K562 (cell line): ENCODE measurements at regions not wholly inside any gene's neighbourhood (a gene's known extent, or its start where the extent isn't known, plus 50 kb on each side); places are given as distances from the start of the nearest gene placed in this dataset.

Experiments used
- ATAC-seq: fragments of 200-7000 bp; cut with Tn5 transposase; 3 replicates; pipeline ENCODE4 v1.9.1; 2020; ENCODE audit warnings: moderate library complexity
- BruUV-seq: library from RNA; stranded (reverse); fragments of 400-500 nt; replicated peaks from 2 replicates; lab custom pipeline; 2021; lab: Mats Ljungman, UMichigan
- CTCF ChIA-PET: fragments of 300-600 bp; formaldehyde crosslinking; extraction: SDS; loops from one replicate; lab custom pipeline; 2021; ENCODE audit warnings: low intra/inter-chr PET ratio; lab: Yijun Ruan, JAX
- POLR2A ChIA-PET: fragments of 300-600, 350-650 bp; sonication (Branson Sonifier 250); formaldehyde crosslinking; extraction: SDS; loops from one replicate; lab custom pipeline; 2021; ENCODE audit warnings: antibody characterized with exemption, inconsistent platforms; lab: Yijun Ruan, JAX
- DNase-seq, 4 experiments: peaks; one replicate each; pipeline versions ENCODE4 v3.0.0 to v3.0.0-alpha.2; 2011 to 2018; ENCODE audit warnings: low spot score in 3 of 4, mixed read lengths in 3 of 4; ENCODE audit errors: extremely low read depth in 1 of 4
- FAIRE-seq: peaks from 2 replicates; lab custom pipeline; 2011; peaks lifted over from hg19 to GRCh38; lab: Jason Lieb, UNC
- H2AFZ ChIP-seq: 2 replicates; pipeline ENCODE4 v1.6.0; 2011; ENCODE audit warnings: low read depth, low read length, control low read depth, inconsistent platforms
- H3K27ac ChIP-seq: fragments of 200-600 bp; 3 replicates; pipeline ENCODE4 v1.8.0; 2011; ENCODE audit warnings: low read depth, mild to moderate bottlenecking, control low read depth, inconsistent platforms, low read length, moderate library complexity, mixed read lengths; ENCODE audit errors: extremely low read depth
- H3K27me3 ChIP-seq, 2 experiments: fragments of 300-600 bp in 1 of 2; 2 replicates in 1 of 2; 3 replicates in 1 of 2; pipeline versions ENCODE4 v1.6.0 to v1.8.0; 2011; ENCODE audit warnings: inconsistent platforms in 2 of 2, low read length in 2 of 2, mild to moderate bottlenecking in 1 of 2, mixed read lengths in 1 of 2, moderate library complexity in 1 of 2; ENCODE audit not compliant: control insufficient read depth in 2 of 2, insufficient read depth in 2 of 2
- H3K36me3 ChIP-seq: fragments of 300-600 bp; 3 replicates; pipeline ENCODE4 v1.8.0; 2011; ENCODE audit warnings: mild to moderate bottlenecking, low read length, inconsistent platforms; ENCODE audit not compliant: control insufficient read depth, insufficient read depth
- H3K4me1 ChIP-seq, 2 experiments: fragments of 200-600 bp in 1 of 2; replicated peaks in 1 of 2; 2 replicates in 1 of 2; 3 replicates in 1 of 2; pipeline versions ENCODE4 v1.5.1 to v1.8.0; 2011; ENCODE audit warnings: inconsistent platforms in 2 of 2, low read length in 2 of 2, mild to moderate bottlenecking in 1 of 2, mixed read lengths in 1 of 2, moderate library complexity in 1 of 2; ENCODE audit not compliant: control insufficient read depth in 2 of 2, insufficient read depth in 2 of 2
- H3K4me2 ChIP-seq: 2 replicates; pipeline ENCODE4 v1.6.1; 2011; ENCODE audit warnings: low read length, control low read depth, inconsistent platforms, mixed read lengths; ENCODE audit not compliant: insufficient read depth
- H3K4me3 ChIP-seq: fragments of 200-600 bp; sonication (generic), shearing (Covaris generic); 2 replicates; pipeline ENCODE4 v1.5.1; 2016; ENCODE audit warnings: control low read depth, inconsistent platforms
- H3K79me2 ChIP-seq: fragments of 200-600 bp; 3 replicates; pipeline ENCODE4 v1.8.0; 2011; ENCODE audit warnings: low read length, inconsistent platforms; ENCODE audit not compliant: control insufficient read depth, insufficient read depth
- H3K9ac ChIP-seq, 2 experiments: 2 replicates each; pipeline versions ENCODE4 v1.6.0 to v1.6.1; 2011; ENCODE audit warnings: low read depth in 2 of 2, low read length in 2 of 2, control low read depth in 1 of 2, inconsistent platforms in 1 of 2, mild to moderate bottlenecking in 1 of 2, mixed read lengths in 1 of 2; ENCODE audit not compliant: insufficient read depth in 1 of 2
- H3K9me1 ChIP-seq: one replicate; pipeline ENCODE4 v1.6.0; 2011; ENCODE audit warnings: inconsistent platforms, mild to moderate bottlenecking, low read length, moderate library complexity; ENCODE audit not compliant: control insufficient read depth, insufficient read depth
- H3K9me3 ChIP-seq: replicated peaks from 2 replicates; pipeline ENCODE4 v1.5.1; 2011; ENCODE audit warnings: low read depth, low read length, inconsistent platforms; ENCODE audit not compliant: control insufficient read depth, insufficient read depth
- H4K20me1 ChIP-seq: replicated peaks from 2 replicates; pipeline ENCODE4 v1.6.1; 2011; ENCODE audit warnings: low read length, inconsistent platforms, mixed read lengths; ENCODE audit not compliant: control insufficient read depth, insufficient read depth
- ADNP ChIP-seq: fragments of 200-800 bp; sonication (Bioruptor generic); IDR thresholded peaks from 2 replicates; pipeline ENCODE4 v1.6.1; 2016; ENCODE audit warnings: missing genetic modification characterization, missing compliant biosample characterization
- GATA2 ChIP-seq: sonication (generic); formaldehyde crosslinking; IDR thresholded peaks from 2 replicates; pipeline ENCODE4 v1.4.0; 2020; ENCODE audit warnings: mild to moderate bottlenecking, missing genetic modification reagents
- MBD2 ChIP-seq: sonication (generic); IDR thresholded peaks from 2 replicates; pipeline ENCODE4 v1.6.1; 2016; ENCODE audit warnings: low read depth, borderline replicate concordance
- POLR2A ChIP-seq: fragments of 450-650 bp; conservative IDR thresholded peaks from 2 replicates; pipeline ENCODE4 v1.6.1; 2016
- SIN3A ChIP-seq, 2 experiments: fragments of 150-350 bp in 1 of 2; IDR thresholded peaks; 2 replicates each; pipeline ENCODE4 v1.6.1; 2011 to 2016; ENCODE audit warnings: borderline replicate concordance in 2 of 2, low read depth in 2 of 2, low read length in 2 of 2, mild to moderate bottlenecking in 2 of 2, moderate library complexity in 2 of 2; ENCODE audit not compliant: control insufficient read depth in 1 of 2
- SREBF2 ChIP-seq: sonication (generic); formaldehyde crosslinking; IDR thresholded peaks from 2 replicates; pipeline ENCODE4 v1.4.0; 2020; ENCODE audit warnings: mild to moderate bottlenecking, missing genetic modification reagents
- TOE1 ChIP-seq, 2 experiments: fragments of 450-650 bp in 1 of 2; sonication (generic) in 1 of 2; formaldehyde crosslinking in 1 of 2; IDR thresholded peaks; 2 replicates each; pipeline versions ENCODE4 v1.7.1 to v1.8.0; 2016 to 2022; ENCODE audit warnings: borderline replicate concordance in 2 of 2, mild to moderate bottlenecking in 2 of 2, antibody characterized with exemption in 1 of 2, inconsistent platforms in 1 of 2, low read depth in 1 of 2, missing genetic modification reagents in 1 of 2, moderate library complexity in 1 of 2
- ZNF3 ChIP-seq: fragments of 250-450 bp; sonication (Bioruptor Pico); IDR thresholded peaks from 2 replicates; pipeline ENCODE4 v1.5.0; 2021; ENCODE audit warnings: mild to moderate bottlenecking, moderate library complexity
- WGBS: fragments of 100-300 bp; shearing (Covaris generic); methylation state at CpG from one replicate; pipeline ENCODE4 v1.1.6; 2016; ENCODE audit warnings: low coverage, mixed read lengths; ENCODE audit not compliant: insufficient coverage; ENCODE audit errors: missing lambda C conversion rate; 5-methylcytosine and 5-hydroxymethylcytosine counted together
- in situ Hi-C: fragments of 300-500 bp; cut with MboI; formaldehyde crosslinking; loops from 4 replicates; pipeline ENCODE4 v1.15.0; 2018; ENCODE audit warnings: inconsistent platforms, mixed read lengths
- intact Hi-C: fragments of 100-400 bp; cut with micrococcal nuclease; formaldehyde crosslinking; loops from 2 replicates; pipeline ENCODE4 v1.14.2; 2022
- TF ChIP-seq, protein P1 (sequence below): fragments of 450-650 bp; formaldehyde crosslinking; IDR thresholded peaks from 2 replicates; pipeline ENCODE4 v1.4.0; 2022; ENCODE audit warnings: missing genetic modification characterization
- TF ChIP-seq, protein P2 (sequence below): fragments of 450-650 bp; IDR thresholded peaks from 2 replicates; pipeline ENCODE4 v1.6.1; 2016; ENCODE audit warnings: missing biosample characterization, missing genetic modification characterization

DNA sequence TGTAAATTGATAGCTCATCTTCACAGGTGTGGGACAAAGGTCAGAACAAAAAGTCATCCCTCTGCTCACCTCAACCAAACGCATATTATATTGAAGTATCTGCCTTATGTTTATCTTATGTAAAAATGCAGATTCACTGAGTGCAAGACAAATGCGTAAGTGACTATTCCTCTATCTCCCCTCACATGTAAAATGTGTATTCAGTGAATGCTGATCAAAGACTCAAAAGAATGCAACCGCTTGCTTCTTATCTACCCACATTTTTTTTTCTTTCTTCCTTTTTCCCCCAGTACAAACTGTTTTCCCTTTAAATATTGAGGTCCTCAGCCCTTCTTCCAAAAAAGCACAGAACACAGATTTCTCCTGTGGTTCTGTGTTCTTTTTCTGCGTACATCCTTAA is 1882.9 kb downstream of the NCAM2 start (continued):
- TF ChIP-seq, protein P1, sequence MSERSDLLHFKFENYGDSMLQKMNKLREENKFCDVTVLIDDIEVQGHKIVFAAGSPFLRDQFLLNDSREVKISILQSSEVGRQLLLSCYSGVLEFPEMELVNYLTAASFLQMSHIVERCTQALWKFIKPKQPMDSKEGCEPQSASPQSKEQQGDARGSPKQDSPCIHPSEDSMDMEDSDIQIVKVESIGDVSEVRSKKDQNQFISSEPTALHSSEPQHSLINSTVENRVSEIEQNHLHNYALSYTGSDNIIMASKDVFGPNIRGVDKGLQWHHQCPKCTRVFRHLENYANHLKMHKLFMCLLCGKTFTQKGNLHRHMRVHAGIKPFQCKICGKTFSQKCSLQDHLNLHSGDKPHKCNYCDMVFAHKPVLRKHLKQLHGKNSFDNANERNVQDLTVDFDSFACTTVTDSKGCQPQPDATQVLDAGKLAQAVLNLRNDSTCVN: no peak
- TF ChIP-seq MBD2 (no peak), TOE1 (IDR thresholded peaks at IDR 0.05; ENCODE audit: borderline replicate concordance) (no peak), TOE1 (CRISPR knock-in tag; IDR thresholded peaks at IDR 0.05; ENCODE audit: borderline replicate concordance, low read depth) (no peak)

DNA sequence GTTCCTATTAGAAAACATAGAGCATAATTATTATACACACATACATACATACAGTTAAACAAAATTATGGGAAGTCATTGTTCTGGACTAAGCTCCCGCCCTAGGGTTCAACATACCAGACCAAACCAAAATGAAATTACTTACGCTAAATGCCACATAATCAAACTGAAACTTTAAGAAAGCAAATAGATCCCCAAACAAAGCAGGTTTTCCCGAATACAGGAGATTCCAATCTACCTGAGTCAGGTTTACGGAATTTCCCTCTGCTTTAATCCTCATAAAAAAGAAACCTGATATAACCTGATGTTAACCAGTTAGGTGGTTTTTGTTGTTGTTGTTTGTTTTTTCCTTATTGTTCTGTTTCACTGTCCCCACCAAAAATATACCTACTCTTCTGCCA is 1886.9 kb downstream of the NCAM2 start:
- Histone ChIP-seq H3K9ac (no peak overlapping the region), H3K27ac (no peak overlapping the region), H3K27me3 (no peaks in the 10 kb centered on the region), H3K4me3 (no peak overlapping the region), H3K4me2 (no peak overlapping the region), H2AFZ (no peak overlapping the region), H3K9me3 (no peaks in the 10 kb centered on the region), H3K79me2 (no peaks in the 10 kb centered on the region), H3K9me1 (no peaks in the 10 kb centered on the region), H3K36me3 (no peaks in the 10 kb centered on the region), H4K20me1 (no peaks in the 10 kb centered on the region), H3K4me1 (no peaks in the 10 kb centered on the region)
- intact Hi-C loops: no loop called here
- ATAC-seq: no peak
- ChIA-PET POLR2A (no interaction called here), CTCF (no interaction called here)
- WGBS: 0% methylated on average over 4 of the region's 4 CpGs
- BruUV-seq: no TSS peak
- DNase-seq: no peak
- in situ Hi-C loops: no loop called here
- TF ChIP-seq ZNF3 (CRISPR knock-in tag): no peak
- TF ChIP-seq POLR2A: no peak
- TF ChIP-seq SREBF2 (CRISPR knock-in tag): no peak
- no peak for TF ChIP-seq ADNP (tag)
- no peak for TF ChIP-seq SIN3A (IDR thresholded peaks at IDR 0.05; ENCODE audit: borderline replicate concordance in 2 of 2, control insufficient read depth in 1 of 2, low read depth in 2 of 2, low read length in 2 of 2)
- TF ChIP-seq, protein P2, sequence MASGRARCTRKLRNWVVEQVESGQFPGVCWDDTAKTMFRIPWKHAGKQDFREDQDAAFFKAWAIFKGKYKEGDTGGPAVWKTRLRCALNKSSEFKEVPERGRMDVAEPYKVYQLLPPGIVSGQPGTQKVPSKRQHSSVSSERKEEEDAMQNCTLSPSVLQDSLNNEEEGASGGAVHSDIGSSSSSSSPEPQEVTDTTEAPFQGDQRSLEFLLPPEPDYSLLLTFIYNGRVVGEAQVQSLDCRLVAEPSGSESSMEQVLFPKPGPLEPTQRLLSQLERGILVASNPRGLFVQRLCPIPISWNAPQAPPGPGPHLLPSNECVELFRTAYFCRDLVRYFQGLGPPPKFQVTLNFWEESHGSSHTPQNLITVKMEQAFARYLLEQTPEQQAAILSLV (tag): no peak
- no peak for TF ChIP-seq GATA2
- FAIRE-seq: no peak
